ENCODE measurements at regions not wholly inside any gene's neighbourhood (a gene's known extent, or its start where the extent isn't known, plus 50 kb on each side); places are given as distances from the start of the nearest gene placed in this dataset.

- TF ChIP-seq CTCF (IDR thresholded peaks at IDR 0.05): no peak
- no peak for TF ChIP-seq POLR2A (IDR thresholded peaks at IDR 0.05)
Observed at GRCh38 chr2:222807431-222807830, 53.4 kb upstream of the ACSL3 start.

All from adrenal gland (tissue), 5 donors.